HG02884 (cell line): ENCODE measurements at regions not wholly inside any gene's neighbourhood (a gene's known extent, or its start where the extent isn't known, plus 50 kb on each side); places are given as distances from the start of the nearest gene placed in this dataset.
"Not testable (repeated sequence)": the region's sequence is repeated elsewhere in the genome, so short reads cannot be mapped to it uniquely, and the experiment has no call there.

Experiments used
- ATAC-seq: cut with Tn5 transposase; IDR thresholded peaks from one replicate; pipeline ENCODE4 v1.9.1; 2021; ENCODE audit warnings: mild to moderate bottlenecking, moderate library complexity; ENCODE audit not compliant: unreplicated experiment

- no peak for ATAC-seq
Measured at GRCh38 chr5:56763711-56764466, 51.5 kb upstream of the MAP3K1 start.

GRCh38 chr5:56763182-56763581, 52.2 kb upstream of the MAP3K1 start:
- no peak for ATAC-seq

- no peak for ATAC-seq
Measured at GRCh38 chr5:56761151-56761885, 54.0 kb upstream of the MAP3K1 start.

GRCh38 chr5:56760723-56761122, 54.6 kb upstream of the MAP3K1 start:
- ATAC-seq = no peak

GRCh38 chr5:56759521-56760216, 55.7 kb upstream of the MAP3K1 start:
- ATAC-seq = no peak

- no peak for ATAC-seq
Measured at GRCh38 chr5:56757077-56757476, 58.3 kb upstream of the MAP3K1 start.

- ATAC-seq = no peak
Measured at GRCh38 chr5:56755036-56755555, 60.3 kb upstream of the MAP3K1 start.

GRCh38 chr5:56753588-56753987, 61.8 kb upstream of the MAP3K1 start:
- ATAC-seq = not testable (repeated sequence)

- ATAC-seq = no peak
Measured at GRCh38 chr5:56751572-56752313, 63.6 kb upstream of the MAP3K1 start.

- no peak for ATAC-seq
Measured at GRCh38 chr5:56749842-56750241, 65.5 kb upstream of the MAP3K1 start.

GRCh38 chr5:56746553-56747339, 68.6 kb upstream of the MAP3K1 start:
- no peak for ATAC-seq

- no peak for ATAC-seq
Measured at GRCh38 chr5:56745864-56746263, 69.5 kb upstream of the MAP3K1 start.

- no peak for ATAC-seq
Measured at GRCh38 chr5:56740868-56741267, 74.5 kb upstream of the MAP3K1 start.

GRCh38 chr5:56739990-56740389, 75.4 kb upstream of the MAP3K1 start:
- ATAC-seq = no peak

GRCh38 chr5:56737951-56738606, 77.3 kb upstream of the MAP3K1 start:
- no peak for ATAC-seq

GRCh38 chr5:56737002-56737621, 78.2 kb upstream of the MAP3K1 start:
- no peak for ATAC-seq

GRCh38 chr5:56735849-56736641, 79.3 kb upstream of the MAP3K1 start:
- no peak for ATAC-seq

- no peak for ATAC-seq
Measured at GRCh38 chr5:56734091-56734694, 81.2 kb upstream of the MAP3K1 start.
